T-cell (primary cell): ENCODE measurements at regions not wholly inside any gene's neighbourhood (a gene's known extent, or its start where the extent isn't known, plus 50 kb on each side); places are given as distances from the start of the nearest gene placed in this dataset.

Source experiments
- ATAC-seq, 4 experiments: fragments of 200-7000 bp in 3 of 4; fragments of 150-1000 bp in 1 of 4; cut with Tn5 transposase; replicated peaks in 1 of 4; 1 replicate in 3 of 4; 2 replicates in 1 of 4; pipeline ENCODE4 v1.10.0; 2021; ENCODE audit warnings: moderate library complexity in 3 of 4, mild to moderate bottlenecking in 2 of 4, moderate number of reproducible peaks in 1 of 4
- CTCF ChIA-PET, 2 donors: fragments of 300-600 bp; sonication (Branson Sonifier 250); formaldehyde crosslinking; loops; one replicate each; lab custom pipeline; 2022; ENCODE audit warnings: antibody characterized with exemption in 2 of 2; lab: Charles Lee
- POLR2A ChIA-PET, 2 donors: fragments of 300-600 bp; sonication (Branson Sonifier 250); formaldehyde crosslinking; loops; one replicate each; lab custom pipeline; 2022; ENCODE audit warnings: antibody characterized with exemption in 2 of 2; lab: Charles Lee
- DNase-seq, 35 experiments: peaks; one replicate each; pipeline versions ENCODE4 v3.0.0 to v3.0.0-alpha.2; 2013 to 2023
- H3K27ac ChIP-seq: one replicate; pipeline ENCODE4 v1.5.1; 2013; ENCODE audit warnings: low read length
- H3K27me3 ChIP-seq, 2 experiments: replicated peaks in 1 of 2; 1 replicate in 1 of 2; 2 replicates in 1 of 2; pipeline versions ENCODE4 v1.6.1 to v1.7.0; 2013; ENCODE audit warnings: low read length in 1 of 2, mixed read lengths in 1 of 2; ENCODE audit not compliant: control insufficient read depth in 2 of 2, insufficient read depth in 2 of 2; ENCODE audit errors: extremely low read depth in 1 of 2
- H3K36me3 ChIP-seq, 2 donors: 1 replicate in 1 of 2; 2 replicates in 1 of 2; pipeline versions ENCODE4 v1.6.1 to v1.7.0; 2013; ENCODE audit warnings: low read length in 1 of 2; ENCODE audit not compliant: control insufficient read depth in 2 of 2, insufficient read depth in 1 of 2; ENCODE audit errors: extremely low read depth in 1 of 2
- H3K4me1 ChIP-seq, 2 experiments: 1 replicate in 1 of 2; 2 replicates in 1 of 2; pipeline versions ENCODE4 v1.6.1 to v1.7.0; 2013; ENCODE audit warnings: low read length in 2 of 2, mixed read lengths in 1 of 2; ENCODE audit not compliant: insufficient read depth in 2 of 2, control insufficient read depth in 1 of 2; ENCODE audit errors: extremely low read depth in 1 of 2
- H3K4me3 ChIP-seq, 2 donors: 1 replicate in 1 of 2; 2 replicates in 1 of 2; pipeline versions ENCODE4 v1.5.1 to v1.7.0; 2013; ENCODE audit warnings: mild to moderate bottlenecking in 2 of 2, low read length in 1 of 2, moderate library complexity in 1 of 2; ENCODE audit not compliant: control insufficient read depth in 1 of 2; ENCODE audit errors: extremely low read depth in 1 of 2
- H3K9me3 ChIP-seq: 2 replicates; pipeline ENCODE4 v1.7.0; 2013
- H3K27ac Mint-ChIP-seq, 2 donors: one replicate each; pipeline ENCODE4 v1.8.0; 2020 to 2021; ENCODE audit warnings: mild to moderate bottlenecking in 2 of 2, mixed read lengths in 2 of 2
- H3K27me3 Mint-ChIP-seq, 2 donors: one replicate each; pipeline ENCODE4 v1.8.0; 2021 to 2022; ENCODE audit warnings: mixed read lengths in 2 of 2
- H3K36me3 Mint-ChIP-seq: one replicate; pipeline ENCODE4 v1.8.0; 2021; ENCODE audit warnings: mixed read lengths
- H3K4me1 Mint-ChIP-seq, 3 donors: one replicate each; pipeline ENCODE4 v1.8.0; 2020 to 2022; ENCODE audit warnings: mixed read lengths in 3 of 3, mild to moderate bottlenecking in 1 of 3
- H3K4me3 Mint-ChIP-seq, 3 donors: one replicate each; pipeline ENCODE4 v1.8.0; 2020 to 2022; ENCODE audit warnings: mild to moderate bottlenecking in 3 of 3, mixed read lengths in 3 of 3, moderate library complexity in 3 of 3
- H3K9me3 Mint-ChIP-seq, 3 donors: one replicate each; pipeline ENCODE4 v1.8.0; 2020 to 2022; ENCODE audit warnings: mixed read lengths in 3 of 3
- WGBS: methylation state at CpG from one replicate; pipeline ENCODE4 v1.1.5; 2013; ENCODE audit warnings: missing lambda C conversion rate; ENCODE audit not compliant: insufficient coverage; 5-methylcytosine and 5-hydroxymethylcytosine counted together

- no peaks in the 10 kb centered on the region for H3K9me3 Mint-ChIP-seq
- ATAC-seq (no peak), DNase-seq (no peak)
- H3K27ac ChIP-seq = no peak overlapping the region
- H3K4me1 Mint-ChIP-seq = peaks cover 8 to 19% (median 9%) of the 10 kb centered on the region in 3 donors
- ChIA-PET POLR2A (no interaction called here), CTCF (interaction anchor here in 1 of 2 donors (0.5 kb wide), 1 partner anchor 634 kb away, joined by 3 read pairs; no protein-coding TSS in a partner anchor)
- H3K4me3 ChIP-seq = no peak overlapping the region
- H3K36me3 Mint-ChIP-seq = no peaks in the 10 kb centered on the region
- H3K27me3 ChIP-seq = no peaks in the 10 kb centered on the region
- peaks cover 0 to 3% of the 10 kb centered on the region in 2 experiments for H3K4me1 ChIP-seq
- H3K27ac Mint-ChIP-seq = no peak overlapping the region
- H3K9me3 ChIP-seq = no peaks in the 10 kb centered on the region
- H3K36me3 ChIP-seq = no peaks in the 10 kb centered on the region
- peaks cover 0 to 3% of the 10 kb centered on the region in 2 donors for H3K27me3 Mint-ChIP-seq
- no peak overlapping the region for H3K4me3 Mint-ChIP-seq
Measured at GRCh38 chrX:42707742-42708141, 70.2 kb downstream of the PPP1R2C start.

DNA sequence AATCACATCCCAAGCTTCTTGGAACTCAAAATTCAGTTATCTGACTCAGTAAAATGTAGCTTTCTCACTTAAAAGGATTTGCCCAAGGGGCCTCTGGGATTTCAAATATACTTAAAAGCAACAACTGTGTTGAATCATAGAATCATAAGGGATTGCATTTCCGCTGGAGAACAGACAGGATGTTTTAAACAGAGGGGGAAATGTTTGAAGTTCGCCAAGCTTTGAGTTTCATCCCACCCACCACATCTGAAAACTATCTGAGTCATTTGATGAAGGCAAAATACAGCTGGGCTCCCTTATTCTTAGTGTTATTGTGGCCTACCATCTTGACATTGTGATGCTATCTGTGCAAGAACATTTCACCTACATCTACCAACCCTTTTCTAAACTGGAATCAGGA is 73.5 kb downstream of the PPP1R2C start:
- no peak for DNase-seq
- WGBS = no CpG with 5 or more reads among the region's 2 CpGs
- peak; percentile 31 to 88 (median 78) for ATAC-seq

DNA sequence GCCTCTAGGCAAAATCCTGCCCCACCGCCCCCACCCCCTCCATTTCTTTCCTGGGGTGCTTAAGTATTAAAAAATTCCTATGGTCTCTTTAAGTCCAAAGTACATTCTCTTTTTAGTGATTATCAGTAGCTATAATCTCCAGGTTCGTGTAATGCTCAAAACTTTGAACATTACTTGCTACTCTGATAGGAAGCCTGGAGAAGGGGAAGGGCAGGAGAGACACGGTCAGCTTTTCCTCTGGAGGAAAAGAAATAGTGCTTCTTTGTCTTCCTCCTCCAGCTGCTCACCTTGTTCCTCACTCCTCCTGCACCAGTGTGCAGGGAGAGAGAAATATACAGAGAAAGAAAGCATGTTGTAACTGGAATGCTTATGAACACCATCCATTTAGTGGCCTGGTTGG is 80.4 kb downstream of the PPP1R2C start:
- Mint-ChIP-seq H3K4me3 (no peak overlapping the region), H3K9me3 (peaks cover 0 to 3% (median 0%) of the 10 kb centered on the region in 3 donors), H3K4me1 (peaks cover 0 to 2% (median 0%) of the 10 kb centered on the region in 3 donors), H3K27me3 (peaks cover 0 to 14% of the 10 kb centered on the region in 2 donors), H3K36me3 (no peaks in the 10 kb centered on the region), H3K27ac (no peak overlapping the region)
- no peak overlapping the region for H3K4me3 ChIP-seq
- no peaks in the 10 kb centered on the region for H3K4me1 ChIP-seq
- ChIA-PET CTCF (no interaction called here), POLR2A (interaction anchor here in 1 of 2 donors (0.6 kb wide), 1 partner anchor 208 kb away, joined by 3 read pairs; no protein-coding TSS in a partner anchor)
- H3K9me3 ChIP-seq = no peaks in the 10 kb centered on the region
- H3K27ac ChIP-seq = no peak overlapping the region
- DNase-seq = no peak
- WGBS = no CpG with 5 or more reads among the region's 3 CpGs
- no peak for ATAC-seq
- no peaks in the 10 kb centered on the region for H3K36me3 ChIP-seq
- no peaks in the 10 kb centered on the region for H3K27me3 ChIP-seq

More for the DNA sequence above, 73.5 kb downstream of the PPP1R2C start:
- Mint-ChIP-seq H3K36me3 (no peaks in the 10 kb centered on the region), H3K27me3 (no peaks in the 10 kb centered on the region), H3K9me3 (peaks cover 0 to 3% (median 0%) of the 10 kb centered on the region in 3 donors), H3K4me3 (no peak overlapping the region), H3K27ac (peak overlapping the region; percentile 46 to 70), H3K4me1 (peaks cover 8 to 11% (median 9%) of the 10 kb centered on the region in 3 donors)
- Histone ChIP-seq H3K9me3 (no peaks in the 10 kb centered on the region), H3K27ac (no peak overlapping the region), H3K27me3 (no peaks in the 10 kb centered on the region), H3K4me1 (peaks cover 0 to 3% of the 10 kb centered on the region in 2 experiments), H3K4me3 (no peak overlapping the region), H3K36me3 (no peaks in the 10 kb centered on the region)
- CTCF ChIA-PET = no interaction called here
- POLR2A ChIA-PET = no interaction called here

DNA sequence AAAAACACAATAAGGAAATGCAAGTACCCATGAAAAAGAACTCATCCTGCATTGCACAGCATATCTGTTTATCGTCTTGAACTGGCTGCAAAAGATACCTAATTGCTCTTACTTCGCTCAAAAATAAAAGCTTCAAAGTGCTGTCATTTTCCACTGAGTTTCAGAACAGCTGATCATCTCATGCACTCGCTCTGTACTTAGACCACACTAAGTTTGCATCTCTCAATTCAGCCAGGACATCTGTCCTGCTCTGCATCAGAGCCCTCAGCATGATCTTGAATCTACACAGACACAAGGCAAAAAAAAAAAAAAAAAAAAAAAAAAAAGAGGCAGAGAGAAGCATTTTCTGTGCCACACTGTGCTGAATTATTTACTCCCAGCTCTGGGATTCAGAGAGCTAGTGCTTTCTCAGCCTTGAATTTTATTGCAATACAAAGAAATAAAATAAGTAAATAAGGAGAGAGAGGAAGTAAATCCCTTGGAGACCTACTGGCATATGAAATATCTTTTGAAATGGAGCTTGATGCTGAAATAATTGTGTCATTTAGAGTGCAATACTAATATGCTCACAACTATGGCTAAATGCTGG is 81.3 kb downstream of the PPP1R2C start:
- ChIA-PET POLR2A (interaction anchor here in 1 of 2 donors (0.6 kb wide), 1 partner anchor 587 kb away, joined by 8 read pairs; no protein-coding TSS in a partner anchor), CTCF (no interaction called here)
- H3K4me3 Mint-ChIP-seq = no peak overlapping the region
- WGBS = 50% methylated on average over 1 of the region's 3 CpGs
- H3K27me3 Mint-ChIP-seq = peaks cover 0 to 14% of the 10 kb centered on the region in 2 donors
- no peaks in the 10 kb centered on the region for H3K27me3 ChIP-seq
- no peaks in the 10 kb centered on the region for H3K4me1 ChIP-seq
- no peaks in the 10 kb centered on the region for H3K36me3 Mint-ChIP-seq
- H3K4me1 Mint-ChIP-seq = peaks cover 0 to 2% (median 0%) of the 10 kb centered on the region in 3 donors
- peaks cover 0 to 3% (median 0%) of the 10 kb centered on the region in 3 donors for H3K9me3 Mint-ChIP-seq
- no peak overlapping the region for H3K27ac Mint-ChIP-seq
- H3K4me3 ChIP-seq = no peak overlapping the region
- no peak overlapping the region for H3K27ac ChIP-seq
- no peak for ATAC-seq
- H3K9me3 ChIP-seq = no peaks in the 10 kb centered on the region
- no peak for DNase-seq
- H3K36me3 ChIP-seq = no peaks in the 10 kb centered on the region

- Mint-ChIP-seq H3K27ac (no peak overlapping the region), H3K4me3 (no peak overlapping the region), H3K9me3 (peaks cover 0 to 3% (median 0%) of the 10 kb centered on the region in 3 donors), H3K36me3 (no peaks in the 10 kb centered on the region), H3K4me1 (peaks cover 0 to 2% (median 0%) of the 10 kb centered on the region in 3 donors), H3K27me3 (peaks cover 0 to 14% of the 10 kb centered on the region in 2 donors)
- CTCF ChIA-PET = no interaction called here
- ATAC-seq (no peak), DNase-seq (no peak)
- H3K27me3 ChIP-seq = no peaks in the 10 kb centered on the region
- no peaks in the 10 kb centered on the region for H3K36me3 ChIP-seq
- no peaks in the 10 kb centered on the region for H3K9me3 ChIP-seq
- H3K27ac ChIP-seq = no peak overlapping the region
- no CpG with 5 or more reads among the region's 4 CpGs for WGBS
- H3K4me1 ChIP-seq = no peaks in the 10 kb centered on the region
- POLR2A ChIA-PET = no interaction called here
- no peak overlapping the region for H3K4me3 ChIP-seq
Measured at GRCh38 chrX:42695800-42696358, 82.1 kb downstream of the PPP1R2C start.

- no peaks in the 10 kb centered on the region for H3K4me1 ChIP-seq
- ChIA-PET POLR2A (no interaction called here), CTCF (no interaction called here)
- Mint-ChIP-seq H3K27ac (no peak overlapping the region), H3K4me3 (no peak overlapping the region), H3K36me3 (no peaks in the 10 kb centered on the region), H3K9me3 (no peaks in the 10 kb centered on the region), H3K4me1 (peaks cover 0 to 2% (median 0%) of the 10 kb centered on the region in 3 donors), H3K27me3 (peaks cover 0 to 14% of the 10 kb centered on the region in 2 donors)
- H3K9me3 ChIP-seq = no peaks in the 10 kb centered on the region
- H3K36me3 ChIP-seq = no peaks in the 10 kb centered on the region
- no CpG with 5 or more reads among the region's 1 CpG for WGBS
- ATAC-seq (no peak), DNase-seq (no peak)
- H3K27me3 ChIP-seq = no peaks in the 10 kb centered on the region
- H3K4me3 ChIP-seq = no peak overlapping the region
- H3K27ac ChIP-seq = no peak overlapping the region
Measured at GRCh38 chrX:42694260-42694815, 83.6 kb downstream of the PPP1R2C start.
